Cardiac fibroblast (primary cell): ENCODE measurements at regions not wholly inside any gene's neighbourhood (a gene's known extent, or its start where the extent isn't known, plus 50 kb on each side); places are given as distances from the start of the nearest gene placed in this dataset.
"Not testable (repeated sequence)": the region's sequence is repeated elsewhere in the genome, so short reads cannot be mapped to it uniquely, and the experiment has no call there.

Source experiments
- DNase-seq, 2 donors: peaks; one replicate each; pipeline versions ENCODE4 v3.0.0 to v3.0.0-alpha.2; 2010; ENCODE audit warnings: low read depth in 2 of 2
- H3K4me3 ChIP-seq, 2 donors: replicated peaks in 1 of 2; 1 replicate in 1 of 2; 2 replicates in 1 of 2; pipeline ENCODE4 v1.5.1; 2011; ENCODE audit warnings: low read depth in 2 of 2, low read length in 2 of 2, mild to moderate bottlenecking in 2 of 2, moderate library complexity in 1 of 2
- CTCF ChIP-seq: IDR thresholded peaks from one replicate; pipeline ENCODE4 v1.5.1; 2011; ENCODE audit warnings: low read depth, mild to moderate bottlenecking, low read length, inconsistent platforms

GRCh38 chr2:38243186-38243880 is 133.7 kb downstream of the ATL2 start:
- H3K4me3 ChIP-seq: no peak overlapping the region
- DNase-seq: no peak
- no peak for TF ChIP-seq CTCF

- no peak for TF ChIP-seq CTCF
- H3K4me3 ChIP-seq: no peak overlapping the region
- no peak for DNase-seq
Measured at GRCh38 chr2:38239452-38239851, 137.6 kb downstream of the ATL2 start.

GRCh38 chr2:38238705-38239104 is 138.4 kb downstream of the ATL2 start:
- not testable (repeated sequence) for DNase-seq, H3K4me3 ChIP-seq

GRCh38 chr2:38237311-38237710 is 139.8 kb downstream of the ATL2 start:
- DNase-seq: no peak
- H3K4me3 ChIP-seq: no peak overlapping the region
- no peak for TF ChIP-seq CTCF

- peak; percentile 19 for TF ChIP-seq CTCF
- no peak overlapping the region for H3K4me3 ChIP-seq
- peak; percentile 61 to 64 for DNase-seq
Measured at GRCh38 chr2:38233231-38233983, 143.7 kb downstream of the ATL2 start.

- H3K4me3 ChIP-seq: no peak overlapping the region
- TF ChIP-seq CTCF: no peak
- DNase-seq: no peak
Measured at GRCh38 chr2:38232454-38232853, 144.6 kb downstream of the ATL2 start.

- no peak for TF ChIP-seq CTCF
- no peak for DNase-seq
- no peak overlapping the region for H3K4me3 ChIP-seq
Measured at GRCh38 chr2:38230756-38231155, 146.3 kb downstream of the ATL2 start.
